ENCODE measurements at regions not wholly inside any gene's neighbourhood (a gene's known extent, or its start where the extent isn't known, plus 50 kb on each side); places are given as distances from the start of the nearest gene placed in this dataset.

GRCh38 chr1:88284066-88284465, 400.0 kb upstream of the PKN2 start:
- no peak for TF ChIP-seq CTCF (IDR thresholded peaks at IDR 0.05)
- no peak for TF ChIP-seq POLR2A (IDR thresholded peaks at IDR 0.05)

Measured in lower leg skin (tissue), 3 donors.